Trophoblast cell (in vitro differentiated cells and primary cell): ENCODE measurements at regions not wholly inside any gene's neighbourhood (a gene's known extent, or its start where the extent isn't known, plus 50 kb on each side); places are given as distances from the start of the nearest gene placed in this dataset.

ENCODE experiments used
- DNase-seq, 2 donors: peaks; one replicate each; pipeline ENCODE4 v3.0.0-alpha.2; 2016
- H2AFZ ChIP-seq: 2 replicates; pipeline ENCODE4 v1.6.1; 2013; ENCODE audit warnings: low read length, moderate library complexity, mild to moderate bottlenecking; ENCODE audit not compliant: insufficient read depth, poor library complexity
- H2AK5ac ChIP-seq: 2 replicates; pipeline ENCODE4 v1.6.1; 2013; ENCODE audit warnings: mild to moderate bottlenecking, low read length
- H2BK120ac ChIP-seq: 2 replicates; pipeline ENCODE4 v1.6.1; 2013; ENCODE audit warnings: low read length, mild to moderate bottlenecking, moderate library complexity; ENCODE audit not compliant: insufficient read depth, poor library complexity
- H2BK12ac ChIP-seq: 2 replicates; pipeline ENCODE4 v1.6.1; 2013; ENCODE audit warnings: mild to moderate bottlenecking, low read length, moderate library complexity
- H2BK5ac ChIP-seq: 2 replicates; pipeline ENCODE4 v1.6.1; 2013; ENCODE audit warnings: low read length, low read depth, moderate library complexity, mild to moderate bottlenecking; ENCODE audit not compliant: poor library complexity
- H3K14ac ChIP-seq: 2 replicates; pipeline ENCODE4 v1.6.1; 2013; ENCODE audit warnings: mild to moderate bottlenecking, low read length
- H3K18ac ChIP-seq: 2 replicates; pipeline ENCODE4 v1.6.1; 2013; ENCODE audit warnings: mild to moderate bottlenecking, low read length
- H3K23ac ChIP-seq: 2 replicates; pipeline ENCODE4 v1.6.1; 2013; ENCODE audit warnings: low read length
- H3K27ac ChIP-seq: 2 replicates; pipeline ENCODE4 v1.5.1; 2013; ENCODE audit warnings: low read depth, mild to moderate bottlenecking, inconsistent platforms, low read length, moderate library complexity
- H3K27me3 ChIP-seq: 2 replicates; pipeline ENCODE4 v1.6.1; 2013; ENCODE audit warnings: inconsistent platforms, mild to moderate bottlenecking, low read length, moderate library complexity; ENCODE audit not compliant: insufficient read depth
- H3K36me3 ChIP-seq, 2 experiments: 1 replicate in 1 of 2; 2 replicates in 1 of 2; pipeline ENCODE4 v1.6.1; 2013; ENCODE audit warnings: low read length in 2 of 2, mild to moderate bottlenecking in 2 of 2, moderate library complexity in 1 of 2; ENCODE audit not compliant: insufficient read depth in 2 of 2, control insufficient read depth in 1 of 2
- H3K4ac ChIP-seq: 2 replicates; pipeline ENCODE4 v1.6.1; 2013; ENCODE audit warnings: low read depth, mild to moderate bottlenecking, low read length, moderate library complexity
- H3K4me1 ChIP-seq, 2 experiments: 1 replicate in 1 of 2; 2 replicates in 1 of 2; pipeline ENCODE4 v1.6.1; 2013; ENCODE audit warnings: low read length in 2 of 2, mild to moderate bottlenecking in 2 of 2, moderate library complexity in 1 of 2; ENCODE audit not compliant: insufficient read depth in 2 of 2, control insufficient read depth in 1 of 2
- H3K4me2 ChIP-seq: 2 replicates; pipeline ENCODE4 v1.6.1; 2013; ENCODE audit warnings: inconsistent platforms, mild to moderate bottlenecking, low read length, moderate library complexity
- H3K4me3 ChIP-seq: 2 replicates; pipeline ENCODE4 v1.5.1; 2013; ENCODE audit warnings: mild to moderate bottlenecking, low read depth, low read length, inconsistent platforms
- H3K79me1 ChIP-seq: one replicate; pipeline ENCODE4 v1.6.1; 2013; ENCODE audit warnings: low read length
- H3K79me2 ChIP-seq: 2 replicates; pipeline ENCODE4 v1.6.1; 2013; ENCODE audit warnings: low read length, mild to moderate bottlenecking; ENCODE audit not compliant: control insufficient read depth, insufficient read depth, poor library complexity
- H3K9ac ChIP-seq: 2 replicates; pipeline ENCODE4 v1.6.1; 2013; ENCODE audit warnings: mild to moderate bottlenecking, low read length
- H3K9me3 ChIP-seq: 2 replicates; pipeline ENCODE4 v1.6.1; 2013; ENCODE audit warnings: low read depth, mild to moderate bottlenecking, control low read depth, inconsistent platforms, low read length; ENCODE audit not compliant: insufficient read depth
- H4K12ac ChIP-seq: 2 replicates; pipeline ENCODE4 v1.6.1; 2013; ENCODE audit warnings: low read depth, mild to moderate bottlenecking, low read length, moderate library complexity
- H4K8ac ChIP-seq: 2 replicates; pipeline ENCODE4 v1.6.1; 2013; ENCODE audit warnings: low read depth, mild to moderate bottlenecking, low read length, moderate library complexity
- H4K91ac ChIP-seq: one replicate; pipeline ENCODE4 v1.6.1; 2013; ENCODE audit warnings: low read depth, mild to moderate bottlenecking, low read length, moderate library complexity
- WGBS: extraction: QIAGEN DNeasy Blood & Tissue Kit; methylation state at CpG from one replicate; pipeline ENCODE4 v1.1.7; 2013; ENCODE audit warnings: missing lambda C conversion rate; ENCODE audit not compliant: insufficient read length, insufficient coverage; ENCODE audit errors: extremely low coverage; 5-methylcytosine and 5-hydroxymethylcytosine counted together

GRCh38 chr4:33421887-33422286 is 2701.7 kb downstream of the PCDH7 start:
- DNase-seq: no peak
- Histone ChIP-seq H3K18ac (no peak overlapping the region), H3K9me3 (no peaks in the 10 kb centered on the region), H4K12ac (no peak overlapping the region), H3K4me1 (no peaks in the 10 kb centered on the region), H3K27me3 (no peaks in the 10 kb centered on the region), H3K4me3 (no peak overlapping the region), H3K36me3 (no peaks in the 10 kb centered on the region), H3K14ac (no peak overlapping the region), H3K27ac (no peak overlapping the region), H3K4me2 (no peak overlapping the region), H3K9ac (no peak overlapping the region), H4K91ac (no peak overlapping the region), H4K8ac (no peak overlapping the region), H3K79me2 (no peaks in the 10 kb centered on the region), H3K4ac (no peak overlapping the region), H3K23ac (no peak overlapping the region), H3K79me1 (no peaks in the 10 kb centered on the region), H2AFZ (no peak overlapping the region), H2AK5ac (no peak overlapping the region), H2BK12ac (no peak overlapping the region), H2BK120ac (no peak overlapping the region), H2BK5ac (no peak overlapping the region)
- no CpG with 5 or more reads among the region's 3 CpGs for WGBS

GRCh38 chr4:33422656-33423055 is 2702.5 kb downstream of the PCDH7 start:
- H3K14ac ChIP-seq: no peak overlapping the region
- no peak overlapping the region for H2BK5ac ChIP-seq
- H3K4ac ChIP-seq: no peak overlapping the region
- no peaks in the 10 kb centered on the region for H3K4me1 ChIP-seq
- no peak overlapping the region for H4K91ac ChIP-seq
- no peak overlapping the region for H2BK120ac ChIP-seq
- no peak overlapping the region for H3K27ac ChIP-seq
- no peak overlapping the region for H3K4me3 ChIP-seq
- H3K79me2 ChIP-seq: no peaks in the 10 kb centered on the region
- no peak overlapping the region for H3K9ac ChIP-seq
- no peaks in the 10 kb centered on the region for H3K79me1 ChIP-seq
- H3K27me3 ChIP-seq: no peaks in the 10 kb centered on the region
- no peak overlapping the region for H3K4me2 ChIP-seq
- no peak for DNase-seq
- no peak overlapping the region for H4K8ac ChIP-seq
- H3K36me3 ChIP-seq: no peaks in the 10 kb centered on the region
- H2AFZ ChIP-seq: no peak overlapping the region
- H3K9me3 ChIP-seq: no peaks in the 10 kb centered on the region
- H3K23ac ChIP-seq: no peak overlapping the region
- H4K12ac ChIP-seq: no peak overlapping the region
- no peak overlapping the region for H2AK5ac ChIP-seq
- WGBS: no CpG with 5 or more reads among the region's 5 CpGs
- no peak overlapping the region for H3K18ac ChIP-seq
- no peak overlapping the region for H2BK12ac ChIP-seq

DNA sequence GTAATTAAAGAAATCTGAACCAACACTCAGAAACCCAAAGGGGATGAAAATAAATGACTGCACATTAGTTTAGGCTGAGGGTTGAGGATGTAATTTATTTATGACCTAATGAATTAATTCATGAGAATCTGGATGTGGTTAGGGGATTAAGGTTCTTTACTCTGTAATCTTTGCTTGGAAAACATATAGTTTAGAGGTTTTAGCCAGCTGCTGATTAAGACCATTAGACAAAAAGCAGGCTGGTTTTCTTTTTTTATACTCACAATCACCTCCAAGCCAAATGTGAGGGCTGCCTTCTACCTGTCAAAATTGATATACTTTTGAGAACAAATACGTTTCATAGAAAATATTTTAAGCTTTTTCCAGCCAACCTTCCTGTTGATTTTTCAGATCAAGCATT is 2705.8 kb downstream of the PCDH7 start:
- Histone ChIP-seq H3K27ac (no peak overlapping the region), H3K9ac (no peak overlapping the region), H3K79me2 (no peaks in the 10 kb centered on the region), H2AK5ac (no peak overlapping the region), H2BK120ac (no peak overlapping the region), H2AFZ (no peak overlapping the region), H2BK12ac (no peak overlapping the region), H3K36me3 (no peaks in the 10 kb centered on the region), H3K14ac (no peak overlapping the region), H3K4me3 (no peak overlapping the region), H4K12ac (no peak overlapping the region), H3K9me3 (no peaks in the 10 kb centered on the region), H2BK5ac (no peak overlapping the region), H3K4ac (no peak overlapping the region), H4K8ac (no peak overlapping the region), H3K4me1 (no peaks in the 10 kb centered on the region), H3K18ac (no peak overlapping the region), H3K23ac (no peak overlapping the region), H3K4me2 (no peak overlapping the region), H4K91ac (no peak overlapping the region), H3K79me1 (no peaks in the 10 kb centered on the region), H3K27me3 (no peaks in the 10 kb centered on the region)
- no CpG with 5 or more reads among the region's 1 CpG for WGBS
- no peak for DNase-seq

DNA sequence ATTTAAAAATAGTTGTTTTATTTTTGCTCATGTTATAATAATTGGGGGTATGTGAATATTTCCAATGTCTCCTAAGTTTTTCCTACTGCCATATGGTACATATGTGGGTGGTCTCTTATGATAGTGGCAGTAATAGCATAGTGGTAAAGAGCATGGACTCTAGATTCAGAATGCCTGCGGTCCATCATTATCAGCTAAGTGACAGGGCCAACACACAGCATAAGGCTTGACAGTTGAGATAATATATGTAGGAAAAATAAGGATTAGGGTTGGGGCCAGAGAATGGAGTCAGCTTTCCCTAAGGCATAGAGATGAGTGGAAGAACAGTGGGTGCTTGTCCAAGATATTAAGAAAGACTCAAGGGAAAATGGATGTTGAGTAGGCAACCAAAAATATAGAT is 2707.5 kb downstream of the PCDH7 start:
- Histone ChIP-seq H2BK5ac (no peak overlapping the region), H3K9me3 (no peaks in the 10 kb centered on the region), H3K14ac (no peak overlapping the region), H4K8ac (no peak overlapping the region), H2AK5ac (no peak overlapping the region), H2AFZ (no peak overlapping the region), H2BK120ac (no peak overlapping the region), H3K27ac (no peak overlapping the region), H3K79me2 (no peaks in the 10 kb centered on the region), H2BK12ac (no peak overlapping the region), H3K4ac (no peak overlapping the region), H3K79me1 (no peaks in the 10 kb centered on the region), H4K91ac (no peak overlapping the region), H4K12ac (no peak overlapping the region), H3K27me3 (no peaks in the 10 kb centered on the region), H3K9ac (no peak overlapping the region), H3K36me3 (no peaks in the 10 kb centered on the region), H3K4me2 (no peak overlapping the region), H3K4me1 (no peaks in the 10 kb centered on the region), H3K18ac (no peak overlapping the region), H3K23ac (no peak overlapping the region), H3K4me3 (no peak overlapping the region)
- WGBS: no CpG with 5 or more reads among the region's 1 CpG
- no peak for DNase-seq
